Testis (tissue), 2 donors: ENCODE measurements at regions not wholly inside any gene's neighbourhood (a gene's known extent, or its start where the extent isn't known, plus 50 kb on each side); places are given as distances from the start of the nearest gene placed in this dataset.

Source experiments
- POLR2A ChIP-seq: fragments of 450-650 bp; IDR thresholded peaks from one replicate; pipeline ENCODE4 v1.6.1; 2017; ENCODE audit warnings: antibody characterized with exemption, mild to moderate bottlenecking, moderate library complexity
- TF ChIP-seq, protein P1 (sequence below), 3 experiments: fragments of 450-650 bp in 2 of 3; fragments of 200-600 bp in 1 of 3; sonication (generic) in 1 of 3; IDR thresholded peaks; one replicate each; pipeline ENCODE4 v1.5.1; 2016 to 2019; ENCODE audit warnings: antibody characterized with exemption in 3 of 3, mild to moderate bottlenecking in 2 of 3, moderate library complexity in 1 of 3

DNA sequence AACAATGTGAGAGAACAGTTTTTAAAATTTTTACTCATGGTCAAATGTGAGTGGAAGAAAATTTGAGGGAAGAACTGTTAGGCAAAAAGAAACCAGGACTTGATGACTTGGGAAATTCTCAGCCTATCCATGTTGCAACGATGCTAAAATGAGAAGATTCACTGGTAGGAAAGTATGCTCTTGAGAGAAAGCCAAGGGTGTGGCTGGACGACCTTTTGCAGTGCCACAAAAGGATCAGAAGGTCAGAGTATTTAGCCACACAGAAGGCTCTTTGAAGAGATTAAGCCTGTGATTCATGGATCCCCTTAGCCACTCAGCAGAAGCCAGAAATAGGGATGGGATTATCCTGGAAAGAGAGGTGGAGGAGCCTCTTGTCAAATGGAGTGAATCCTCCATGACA lies 336.8 kb downstream of the LRIG3 start:
- TF ChIP-seq, protein P1, sequence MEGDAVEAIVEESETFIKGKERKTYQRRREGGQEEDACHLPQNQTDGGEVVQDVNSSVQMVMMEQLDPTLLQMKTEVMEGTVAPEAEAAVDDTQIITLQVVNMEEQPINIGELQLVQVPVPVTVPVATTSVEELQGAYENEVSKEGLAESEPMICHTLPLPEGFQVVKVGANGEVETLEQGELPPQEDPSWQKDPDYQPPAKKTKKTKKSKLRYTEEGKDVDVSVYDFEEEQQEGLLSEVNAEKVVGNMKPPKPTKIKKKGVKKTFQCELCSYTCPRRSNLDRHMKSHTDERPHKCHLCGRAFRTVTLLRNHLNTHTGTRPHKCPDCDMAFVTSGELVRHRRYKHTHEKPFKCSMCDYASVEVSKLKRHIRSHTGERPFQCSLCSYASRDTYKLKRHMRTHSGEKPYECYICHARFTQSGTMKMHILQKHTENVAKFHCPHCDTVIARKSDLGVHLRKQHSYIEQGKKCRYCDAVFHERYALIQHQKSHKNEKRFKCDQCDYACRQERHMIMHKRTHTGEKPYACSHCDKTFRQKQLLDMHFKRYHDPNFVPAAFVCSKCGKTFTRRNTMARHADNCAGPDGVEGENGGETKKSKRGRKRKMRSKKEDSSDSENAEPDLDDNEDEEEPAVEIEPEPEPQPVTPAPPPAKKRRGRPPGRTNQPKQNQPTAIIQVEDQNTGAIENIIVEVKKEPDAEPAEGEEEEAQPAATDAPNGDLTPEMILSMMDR (IDR thresholded peaks at IDR 0.05): no peak
- TF ChIP-seq POLR2A: no peak
